ENCODE measurements at regions not wholly inside any gene's neighbourhood (a gene's known extent, or its start where the extent isn't known, plus 50 kb on each side); places are given as distances from the start of the nearest gene placed in this dataset.

- TF ChIP-seq POLR2AphosphoS5 (IDR thresholded peaks at IDR 0.05; ENCODE audit: low read depth, low read length) (no peak), POLR2A (IDR thresholded peaks at IDR 0.05; ENCODE audit: low read depth, low read length) (no peak), TAF1 (IDR thresholded peaks at IDR 0.05; ENCODE audit: borderline replicate concordance, low read depth, low read length) (no peak)
Observed at GRCh38 chr12:90870971-90871725, 83.8 kb downstream of the CCER1 start.
